GM12864 (cell line): ENCODE measurements at regions not wholly inside any gene's neighbourhood (a gene's known extent, or its start where the extent isn't known, plus 50 kb on each side); places are given as distances from the start of the nearest gene placed in this dataset.

Experiments used
- DNase-seq: peaks from one replicate; pipeline ENCODE4 v3.0.0-alpha.2; 2011; ENCODE audit warnings: low read depth
- H3K4me3 ChIP-seq: 2 replicates; pipeline ENCODE4 v1.5.1; 2011; ENCODE audit warnings: mild to moderate bottlenecking, low read depth, low read length, control low read depth
- CTCF ChIP-seq: IDR thresholded peaks from 2 replicates; pipeline ENCODE4 v1.5.1; 2011; ENCODE audit warnings: low read depth, mild to moderate bottlenecking, moderate library complexity, low read length, control low read depth, inconsistent platforms; ENCODE audit errors: missing control alignments

GRCh38 chr18:44465381-44465841, 215.3 kb upstream of the SETBP1 start:
- no peak for TF ChIP-seq CTCF
- H3K4me3 ChIP-seq: no peak overlapping the region
- no peak for DNase-seq

DNA sequence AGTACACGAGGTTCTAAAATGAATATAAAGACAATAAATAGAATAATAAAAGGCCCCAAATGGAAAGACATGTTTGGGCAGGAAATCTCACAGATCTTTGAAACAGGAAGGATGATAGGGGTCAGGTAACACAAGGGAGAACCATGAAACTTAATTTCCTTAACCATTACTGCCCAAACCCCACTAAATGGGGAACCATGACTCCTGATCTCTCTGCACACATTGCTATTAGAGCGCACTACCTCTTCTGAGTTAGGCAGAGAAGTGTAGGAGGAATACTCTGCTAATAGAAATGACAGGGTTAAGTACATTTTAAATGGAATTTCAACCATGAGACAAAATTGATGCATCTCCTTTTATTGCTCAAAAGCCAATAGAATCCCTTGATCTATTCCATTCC, 213.7 kb upstream of the SETBP1 start:
- no peak for TF ChIP-seq CTCF
- no peak overlapping the region for H3K4me3 ChIP-seq
- no peak for DNase-seq

GRCh38 chr18:44467718-44468117, 213.0 kb upstream of the SETBP1 start:
- H3K4me3 ChIP-seq: no peak overlapping the region
- TF ChIP-seq CTCF: no peak
- DNase-seq: no peak

DNA sequence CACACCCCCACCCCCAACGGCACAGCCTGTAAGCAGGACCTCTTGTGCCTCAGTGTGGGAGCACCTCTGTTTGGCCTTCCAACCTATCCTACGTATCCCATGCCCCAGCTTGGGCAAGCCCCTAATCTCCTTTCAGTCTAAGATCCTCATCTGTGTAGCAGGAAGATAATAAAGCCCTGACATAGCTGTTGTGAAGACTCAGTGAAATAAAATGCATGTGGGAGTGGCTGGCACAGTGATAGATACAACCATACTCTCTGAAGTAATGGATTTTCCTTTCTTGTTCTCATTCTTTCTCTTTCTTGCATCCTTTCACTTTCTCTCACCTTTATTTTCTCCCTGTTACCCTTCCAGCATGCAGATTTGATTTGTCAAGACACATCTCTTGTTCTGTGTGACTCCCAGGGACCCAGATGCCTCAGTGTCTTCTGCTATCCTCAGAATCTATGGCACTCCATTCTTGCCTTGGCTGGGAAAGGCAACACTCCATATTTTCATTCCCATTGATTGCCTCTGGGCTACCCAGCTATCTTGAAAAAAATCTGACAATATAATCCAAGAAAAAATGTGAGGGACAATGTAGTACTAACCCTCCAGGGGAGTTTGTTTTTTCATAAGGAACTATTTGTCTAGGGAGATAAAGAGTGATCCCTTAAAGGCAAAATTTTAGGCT, 207.2 kb upstream of the SETBP1 start:
- no peak for TF ChIP-seq CTCF
- no peak for DNase-seq
- H3K4me3 ChIP-seq: no peak overlapping the region

- no peak for DNase-seq
- TF ChIP-seq CTCF: no peak
- no peak overlapping the region for H3K4me3 ChIP-seq
Observed at GRCh38 chr18:44474067-44474411, 206.6 kb upstream of the SETBP1 start.

DNA sequence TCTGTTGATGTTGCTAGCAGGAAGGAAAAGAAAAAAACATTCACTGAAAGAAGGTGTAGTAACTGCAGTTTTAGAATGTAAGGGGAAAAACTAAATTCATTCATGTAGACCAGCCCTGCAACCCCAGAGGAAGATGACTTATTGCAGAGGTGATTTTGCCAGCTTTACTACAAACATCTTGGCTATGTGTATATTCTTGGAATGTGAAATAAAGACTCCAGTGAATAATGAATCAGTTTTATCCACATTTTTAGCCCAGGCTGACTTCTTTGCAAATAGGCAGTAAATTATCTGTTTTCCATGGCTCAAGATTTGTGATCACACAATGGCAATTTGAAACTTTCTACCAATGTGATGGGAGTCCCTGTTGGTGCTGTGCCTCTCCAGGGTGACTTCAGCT, 206.1 kb upstream of the SETBP1 start:
- no peak overlapping the region for H3K4me3 ChIP-seq
- no peak for TF ChIP-seq CTCF
- DNase-seq: no peak

DNA sequence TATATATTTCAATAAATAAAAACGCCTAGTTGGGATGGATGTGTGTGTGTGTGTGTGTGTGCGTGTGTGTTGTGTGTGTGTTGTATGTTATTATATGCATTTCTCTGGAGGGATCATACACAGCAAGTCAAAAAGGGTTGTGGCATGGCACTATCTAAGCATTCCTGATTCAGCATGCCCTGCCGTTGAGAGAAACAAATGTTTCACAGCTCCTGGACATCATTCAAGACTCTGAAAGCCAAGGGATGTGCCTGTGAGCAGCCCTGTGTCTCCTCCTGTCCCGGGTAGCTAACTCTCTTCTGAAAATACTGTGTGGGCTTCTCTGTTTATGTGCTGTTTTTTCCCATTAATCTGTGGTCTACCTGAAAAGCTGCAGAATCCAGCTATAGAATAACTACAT, 197.9 kb upstream of the SETBP1 start:
- DNase-seq: no peak
- no peak overlapping the region for H3K4me3 ChIP-seq
- TF ChIP-seq CTCF: no peak
